ENCODE measurements at regions not wholly inside any gene's neighbourhood (a gene's known extent, or its start where the extent isn't known, plus 50 kb on each side); places are given as distances from the start of the nearest gene placed in this dataset.

DNA sequence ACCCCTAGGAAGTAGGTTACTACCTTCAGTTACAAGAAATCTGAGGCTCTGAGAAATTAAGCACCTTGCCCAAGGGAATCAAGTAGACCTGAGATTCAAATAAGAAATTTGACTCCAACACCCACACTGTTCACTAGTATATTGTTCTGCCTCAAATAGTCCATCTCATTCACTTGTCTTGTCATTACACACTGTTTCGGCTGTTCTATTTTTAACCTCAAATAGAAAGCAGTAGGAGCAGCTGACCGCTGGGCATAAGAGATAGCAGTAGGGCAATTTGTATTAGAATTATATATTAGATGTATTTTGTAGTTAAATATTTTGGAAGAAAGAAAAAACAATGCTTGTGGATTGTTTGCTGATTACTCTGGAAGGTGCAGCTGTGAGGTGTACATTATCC is 185.1 kb downstream of the INHBA start:
- Histone ChIP-seq H3K4me3 (ENCODE audit: low read depth, low read length) (no peak overlapping the region), H3K27me3 (ENCODE audit: control insufficient read depth, insufficient read depth, low read length) (no peaks in the 10 kb centered on the region), H3K36me3 (ENCODE audit: control insufficient read depth, insufficient read depth, low read length) (no peaks in the 10 kb centered on the region)
- no peak for DNase-seq (ENCODE audit: low read depth)
- TF ChIP-seq, protein P1, sequence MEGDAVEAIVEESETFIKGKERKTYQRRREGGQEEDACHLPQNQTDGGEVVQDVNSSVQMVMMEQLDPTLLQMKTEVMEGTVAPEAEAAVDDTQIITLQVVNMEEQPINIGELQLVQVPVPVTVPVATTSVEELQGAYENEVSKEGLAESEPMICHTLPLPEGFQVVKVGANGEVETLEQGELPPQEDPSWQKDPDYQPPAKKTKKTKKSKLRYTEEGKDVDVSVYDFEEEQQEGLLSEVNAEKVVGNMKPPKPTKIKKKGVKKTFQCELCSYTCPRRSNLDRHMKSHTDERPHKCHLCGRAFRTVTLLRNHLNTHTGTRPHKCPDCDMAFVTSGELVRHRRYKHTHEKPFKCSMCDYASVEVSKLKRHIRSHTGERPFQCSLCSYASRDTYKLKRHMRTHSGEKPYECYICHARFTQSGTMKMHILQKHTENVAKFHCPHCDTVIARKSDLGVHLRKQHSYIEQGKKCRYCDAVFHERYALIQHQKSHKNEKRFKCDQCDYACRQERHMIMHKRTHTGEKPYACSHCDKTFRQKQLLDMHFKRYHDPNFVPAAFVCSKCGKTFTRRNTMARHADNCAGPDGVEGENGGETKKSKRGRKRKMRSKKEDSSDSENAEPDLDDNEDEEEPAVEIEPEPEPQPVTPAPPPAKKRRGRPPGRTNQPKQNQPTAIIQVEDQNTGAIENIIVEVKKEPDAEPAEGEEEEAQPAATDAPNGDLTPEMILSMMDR (IDR thresholded peaks at IDR 0.05; ENCODE audit: insufficient read depth, low read length, poor library complexity, severe bottlenecking): no peak

DNA sequence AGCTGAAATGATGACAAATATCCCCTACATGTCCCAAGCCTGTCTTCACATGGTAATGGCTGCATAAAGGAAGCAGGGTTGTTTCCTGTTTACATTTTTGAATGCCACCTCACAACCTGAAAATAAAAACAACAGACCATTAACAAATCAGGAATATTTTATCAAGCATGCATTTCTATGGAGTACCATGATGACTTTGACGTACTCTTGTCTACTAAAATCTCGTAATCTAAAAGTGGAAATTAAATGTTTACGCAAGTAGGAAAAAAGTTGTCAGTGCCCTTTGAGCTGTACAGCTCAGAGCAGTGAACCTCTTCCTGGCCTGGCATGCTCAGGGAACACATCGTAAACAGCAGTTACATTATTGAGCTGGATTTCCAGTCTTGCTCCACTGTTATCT is 194.1 kb downstream of the INHBA start:
- Histone ChIP-seq H3K36me3 (ENCODE audit: control insufficient read depth, insufficient read depth, low read length) (no peaks in the 10 kb centered on the region), H3K4me3 (ENCODE audit: low read depth, low read length) (no peak overlapping the region), H3K27me3 (ENCODE audit: control insufficient read depth, insufficient read depth, low read length) (no peaks in the 10 kb centered on the region)
- TF ChIP-seq, protein P1 (IDR thresholded peaks at IDR 0.05; ENCODE audit: insufficient read depth, low read length, poor library complexity, severe bottlenecking): no peak
- DNase-seq (ENCODE audit: low read depth): no peak

DNA sequence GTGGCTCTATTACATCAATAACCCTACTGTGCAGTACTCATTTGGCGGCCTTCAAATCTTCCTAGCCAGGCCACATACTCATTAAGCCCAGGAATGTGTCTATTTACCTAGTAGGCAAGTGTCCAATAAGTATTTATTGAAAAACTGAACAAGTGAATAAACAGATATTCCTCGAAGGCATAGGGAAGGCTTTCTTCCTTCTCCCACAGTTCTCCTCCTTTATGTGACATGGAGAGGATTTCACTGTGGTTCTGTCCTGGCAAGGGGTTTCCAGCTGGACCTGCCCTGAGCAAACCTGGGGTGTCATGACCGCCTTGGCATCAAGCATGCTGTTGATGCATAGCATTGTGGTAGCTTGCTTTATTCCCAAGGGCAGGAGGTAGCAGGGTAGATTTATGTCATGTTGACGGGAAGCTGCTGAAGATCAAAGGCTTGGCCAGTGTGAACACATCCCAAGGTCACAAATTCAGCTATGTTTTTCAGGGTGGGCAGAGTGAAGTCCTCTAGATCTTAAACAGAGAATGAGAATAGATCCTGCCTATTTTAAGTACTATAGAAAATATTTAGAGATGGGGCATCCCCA is 195.1 kb downstream of the INHBA start:
- H3K36me3 ChIP-seq (ENCODE audit: control insufficient read depth, insufficient read depth, low read length): no peaks in the 10 kb centered on the region

DNA sequence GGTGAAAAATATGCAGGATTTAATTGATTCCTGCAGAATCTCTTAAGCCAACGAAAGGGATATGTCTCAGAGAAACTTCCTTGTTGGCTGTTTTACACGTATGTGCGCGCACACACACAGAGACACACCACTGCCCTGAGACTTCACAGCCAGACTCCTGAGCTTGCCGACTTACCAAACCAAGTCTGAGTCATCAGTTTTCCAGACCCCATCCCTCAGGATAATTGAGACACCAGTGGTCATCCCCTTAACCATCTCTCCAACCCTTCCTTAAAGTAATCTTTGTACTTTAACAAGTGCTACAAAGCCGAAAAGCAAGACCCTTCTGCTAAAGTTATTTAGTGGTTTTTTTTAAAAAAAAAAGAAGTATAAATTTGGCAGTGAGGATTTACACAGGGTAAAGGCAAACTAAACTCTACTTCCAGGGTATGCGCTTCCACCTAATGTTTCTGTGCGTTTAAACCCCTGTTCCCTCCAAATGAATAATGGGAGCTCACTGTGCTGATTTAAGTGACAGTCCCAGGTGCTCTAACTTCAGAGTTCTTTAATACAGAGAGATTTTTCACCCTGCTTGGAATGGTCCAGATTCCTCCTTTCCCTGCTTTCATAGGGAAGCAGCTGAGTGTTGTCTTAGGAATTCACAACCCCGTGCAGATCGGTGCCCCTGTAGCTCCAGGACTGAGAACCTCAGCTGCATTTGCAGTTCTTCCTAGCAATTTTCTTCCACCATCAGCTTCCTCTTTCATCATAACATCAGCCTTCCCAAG is 198.5 kb downstream of the INHBA start:
- TF ChIP-seq, protein P1 (IDR thresholded peaks at IDR 0.05; ENCODE audit: insufficient read depth, low read length, poor library complexity, severe bottlenecking): no peak
- no peaks in the 10 kb centered on the region for H3K27me3 ChIP-seq (ENCODE audit: control insufficient read depth, insufficient read depth, low read length)
- no peak for DNase-seq (ENCODE audit: low read depth)

More for the DNA sequence above, 195.1 kb downstream of the INHBA start:
- H3K4me3 ChIP-seq (ENCODE audit: low read depth, low read length): no peak overlapping the region
- TF ChIP-seq, protein P1 (IDR thresholded peaks at IDR 0.05; ENCODE audit: insufficient read depth, low read length, poor library complexity, severe bottlenecking): no peak
- no peaks in the 10 kb centered on the region for H3K27me3 ChIP-seq (ENCODE audit: control insufficient read depth, insufficient read depth, low read length)
- DNase-seq (ENCODE audit: low read depth): no peak

DNA sequence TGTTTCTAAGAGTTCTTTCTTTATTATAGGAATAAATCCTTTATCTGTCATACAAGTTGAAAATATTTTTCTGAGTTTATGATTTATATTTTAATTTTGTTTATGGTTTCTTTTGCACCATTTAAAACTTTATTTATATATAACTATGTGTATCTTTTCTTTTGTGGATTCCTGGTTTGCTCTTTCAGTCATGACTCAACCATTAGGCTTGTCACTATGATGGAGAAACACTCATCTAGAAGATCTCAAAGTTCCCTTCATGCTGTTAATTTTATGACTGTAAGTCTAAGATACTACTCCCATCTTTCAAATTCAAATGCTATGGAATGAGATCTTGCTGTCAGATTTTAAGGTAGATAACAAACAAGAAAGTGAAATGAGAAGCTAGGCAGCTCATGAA is 199.5 kb downstream of the INHBA start:
- no peak for DNase-seq (ENCODE audit: low read depth)
- no peak overlapping the region for H3K4me3 ChIP-seq (ENCODE audit: low read depth, low read length)
- TF ChIP-seq, protein P1 (IDR thresholded peaks at IDR 0.05; ENCODE audit: insufficient read depth, low read length, poor library complexity, severe bottlenecking): no peak
- no peaks in the 10 kb centered on the region for H3K27me3 ChIP-seq (ENCODE audit: control insufficient read depth, insufficient read depth, low read length)
- H3K36me3 ChIP-seq (ENCODE audit: control insufficient read depth, insufficient read depth, low read length): no peaks in the 10 kb centered on the region

More for the DNA sequence above, 198.5 kb downstream of the INHBA start:
- no peaks in the 10 kb centered on the region for H3K36me3 ChIP-seq (ENCODE audit: control insufficient read depth, insufficient read depth, low read length)
- no peak overlapping the region for H3K4me3 ChIP-seq (ENCODE audit: low read depth, low read length)

Measured in kidney epithelial cell (primary cell).